Erythroblast (primary cell): ENCODE measurements at regions not wholly inside any gene's neighbourhood (a gene's known extent, or its start where the extent isn't known, plus 50 kb on each side); places are given as distances from the start of the nearest gene placed in this dataset.
"Not testable (repeated sequence)": the region's sequence is repeated elsewhere in the genome, so short reads cannot be mapped to it uniquely, and the experiment has no call there.

Experiments used
- DNase-seq, 2 experiments: peaks; one replicate each; lab custom pipeline; 2025; lab: John Stamatoyannopoulos, UW
- GATA1 ChIP-seq: IDR thresholded peaks from 2 replicates; pipeline ENCODE4 v1.6.1; 2011; ENCODE audit warnings: low read depth, mild to moderate bottlenecking, control low read depth, low read length, moderate library complexity
- POLR2A ChIP-seq: IDR thresholded peaks from 2 replicates; pipeline ENCODE4 v1.6.1; 2011; ENCODE audit warnings: mild to moderate bottlenecking, low read length

DNA sequence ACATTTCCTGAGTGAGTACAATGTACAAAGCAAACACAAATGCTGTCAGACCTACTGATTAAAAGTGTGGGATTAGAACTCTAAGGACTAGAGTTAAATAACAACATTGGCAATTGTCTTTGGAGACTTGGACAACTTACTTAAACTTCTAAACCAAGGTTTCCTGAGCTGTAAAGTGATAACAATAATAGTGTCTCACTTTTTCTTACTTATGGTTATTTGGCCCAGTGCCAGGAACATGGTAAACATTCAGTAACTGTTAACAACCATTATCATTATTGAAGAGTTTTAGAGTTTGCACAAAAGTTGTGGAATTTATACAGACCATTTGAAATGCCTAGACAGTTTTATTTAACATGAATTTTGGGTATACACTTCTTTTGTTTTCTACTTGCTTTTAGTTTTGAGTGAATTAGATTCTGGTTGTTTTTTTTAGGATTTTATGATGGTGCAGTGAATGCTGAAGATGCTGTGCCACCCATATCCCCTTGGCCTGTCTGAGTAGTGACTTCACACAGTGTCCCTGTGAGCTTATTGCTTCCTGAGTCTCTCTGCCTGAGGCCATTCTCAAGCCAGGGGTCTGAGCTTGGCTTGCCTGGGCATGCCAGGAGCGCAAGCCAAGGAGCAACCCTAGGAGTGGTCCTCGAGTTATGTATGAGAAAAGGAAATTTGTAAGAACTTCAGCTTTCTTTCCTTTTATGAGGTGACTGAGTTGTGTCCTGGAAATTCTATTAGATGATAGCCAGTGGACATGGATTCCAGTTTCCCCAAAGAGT is 932.8 kb downstream of the TTLL7 start:
- DNase-seq, result peak in 1 of 2 experiments; percentile 5
- no peak for TF ChIP-seq POLR2A
- no peak for TF ChIP-seq GATA1

DNA sequence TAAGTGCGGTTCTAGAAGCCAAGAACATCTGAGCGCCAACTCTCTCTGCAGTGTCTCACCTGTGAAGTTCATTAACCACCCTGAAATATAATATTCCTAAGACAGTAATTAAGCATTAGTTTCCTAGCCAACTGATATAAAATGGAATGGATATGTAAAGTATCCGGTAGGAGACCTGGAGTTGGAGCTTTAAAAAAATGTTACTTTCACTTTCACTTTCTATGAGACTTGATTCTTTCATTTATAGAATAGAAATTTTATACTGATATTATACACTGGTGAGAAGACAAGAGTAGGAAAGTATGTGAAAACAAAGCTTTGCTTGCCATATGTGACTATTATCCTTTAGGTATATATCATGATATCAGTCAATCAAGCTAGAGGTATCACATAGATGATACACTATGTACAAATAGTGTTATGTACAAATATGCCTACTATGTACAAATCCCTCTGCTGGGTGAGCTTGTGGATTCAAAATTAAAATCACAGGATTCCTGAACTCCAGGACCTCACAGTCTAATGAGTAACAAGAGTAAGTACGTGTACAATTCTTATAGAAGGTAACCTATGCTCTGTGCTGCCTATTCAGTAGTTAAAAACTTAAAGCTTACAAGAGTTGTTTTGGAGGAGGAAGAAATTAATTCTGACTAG is 934.2 kb downstream of the TTLL7 start:
- DNase-seq, result no peak
- no peak for TF ChIP-seq POLR2A
- TF ChIP-seq GATA1, result no peak

- DNase-seq, result no peak
- TF ChIP-seq POLR2A (no peak), GATA1 (no peak)
Measured at GRCh38 chr1:83060651-83061390, 938.1 kb downstream of the TTLL7 start.

DNA sequence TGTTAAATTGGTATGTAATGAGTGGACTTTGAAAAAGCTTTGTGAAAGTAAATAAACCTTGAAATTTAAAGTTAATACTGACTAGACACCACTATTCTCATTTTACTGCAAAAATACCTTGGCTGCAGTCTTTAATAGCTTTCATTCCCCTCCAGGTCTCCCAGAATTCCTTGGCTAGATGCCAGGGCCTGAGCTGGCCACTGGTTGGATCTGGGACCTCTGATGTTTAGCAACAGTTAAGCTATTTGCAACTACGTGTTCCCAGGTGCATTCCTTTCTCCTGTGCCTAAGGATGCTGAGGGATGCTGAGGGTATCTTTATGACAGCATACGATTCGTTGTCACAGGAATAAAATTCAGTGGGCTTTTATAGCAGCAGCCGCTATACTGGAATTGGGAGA is 938.7 kb downstream of the TTLL7 start:
- no peak for DNase-seq
- no peak for TF ChIP-seq GATA1
- no peak for TF ChIP-seq POLR2A

DNA sequence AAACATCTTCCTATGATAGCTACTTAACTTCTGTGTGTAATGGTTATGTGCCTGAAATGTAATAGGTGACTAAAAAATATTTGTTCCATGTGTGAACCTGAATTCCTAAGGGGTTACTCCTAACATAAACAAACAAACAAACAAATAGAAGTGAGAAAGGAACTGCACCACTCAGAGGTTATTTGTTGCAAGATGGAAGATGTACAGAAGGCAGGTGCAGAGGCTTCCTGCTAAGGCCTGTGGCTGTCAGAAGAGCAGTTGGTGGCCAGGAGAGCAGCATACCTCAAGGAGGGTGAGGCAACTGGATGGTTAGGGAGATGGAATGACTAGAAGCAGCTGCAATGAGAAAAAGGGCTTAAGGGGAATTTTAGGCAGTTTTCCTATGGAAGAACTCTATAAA is 940.6 kb downstream of the TTLL7 start:
- no peak for DNase-seq
- no peak for TF ChIP-seq POLR2A
- TF ChIP-seq GATA1, result no peak

DNA sequence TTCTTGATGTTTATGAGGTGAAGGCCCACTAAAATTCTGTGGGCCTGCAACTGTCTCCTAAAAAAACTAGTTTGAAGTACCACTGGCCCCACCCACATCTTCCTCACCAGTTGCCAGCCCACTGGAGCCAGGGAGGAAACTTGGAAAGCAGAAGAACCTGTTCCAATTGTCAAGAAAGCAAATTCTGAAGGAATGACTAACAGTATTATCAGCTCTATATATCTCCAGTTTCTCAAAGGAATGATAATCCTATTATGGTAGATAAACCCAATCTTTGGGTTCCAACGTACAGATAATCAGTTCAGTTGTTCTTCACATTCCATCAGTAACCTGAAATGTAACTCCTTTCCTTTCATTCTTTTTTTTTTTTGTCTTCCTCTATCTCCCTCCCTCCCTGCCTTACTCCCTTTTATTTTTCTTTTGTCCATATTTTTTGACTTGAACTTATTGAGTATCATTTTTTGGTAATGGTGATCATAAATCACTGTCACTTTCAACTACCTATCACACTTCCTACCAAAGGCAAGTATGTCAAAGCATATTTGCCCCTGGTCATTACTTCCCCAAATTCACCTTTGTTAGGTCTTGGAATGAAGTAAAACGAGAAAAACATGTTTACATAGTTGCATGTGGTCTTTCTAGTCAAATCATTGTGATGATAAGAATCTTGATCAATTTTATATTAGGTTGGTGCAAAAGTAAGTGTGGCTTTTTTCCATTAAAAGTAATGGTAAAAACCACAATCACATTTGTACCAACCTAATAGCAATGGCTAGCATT is 943.4 kb downstream of the TTLL7 start:
- TF ChIP-seq GATA1 (no peak), POLR2A (no peak)
- DNase-seq, result no peak

GRCh38 chr1:83053446-83053845 is 945.5 kb downstream of the TTLL7 start:
- DNase-seq, result no peak
- TF ChIP-seq GATA1 (no peak), POLR2A (no peak)

DNA sequence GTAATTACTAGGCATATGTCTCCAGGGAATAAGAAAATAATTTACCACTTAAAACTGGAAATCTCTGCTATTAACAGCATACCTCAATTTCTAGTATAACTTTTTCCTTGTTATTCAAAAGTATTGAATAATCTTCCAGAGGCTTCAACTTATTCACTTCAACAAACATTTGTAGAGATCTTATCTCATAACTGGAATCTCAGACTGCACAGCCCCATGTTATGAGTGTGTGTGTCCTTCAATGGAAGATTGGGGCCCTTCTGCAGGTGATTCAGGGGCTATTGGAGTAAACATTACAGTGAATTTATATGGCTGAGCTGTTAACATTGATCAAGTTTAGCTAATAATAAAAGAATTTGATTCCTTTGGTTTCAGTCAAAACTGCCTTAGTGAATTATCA is 946.1 kb downstream of the TTLL7 start:
- TF ChIP-seq GATA1, result no peak
- no peak for DNase-seq

DNA sequence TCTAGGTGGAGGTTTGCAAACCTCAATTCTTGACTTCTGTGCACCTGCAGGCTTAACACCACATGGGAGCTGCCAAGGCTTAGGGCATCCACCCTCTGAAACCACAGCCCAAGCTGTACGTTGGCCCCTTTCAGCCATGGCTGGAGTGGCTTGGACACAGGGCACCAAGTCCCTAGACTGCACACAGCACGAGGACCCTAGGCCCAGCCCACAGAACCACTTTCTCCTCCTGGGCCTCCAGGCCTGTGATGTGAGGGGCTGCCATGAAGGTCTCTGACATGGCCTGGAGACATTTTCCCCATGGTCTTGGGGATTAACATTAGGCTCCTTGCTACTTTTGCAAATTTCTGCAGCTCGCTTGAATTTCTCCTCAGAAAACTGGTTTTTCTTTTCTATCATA is 947.9 kb downstream of the TTLL7 start:
- DNase-seq, result not testable (repeated sequence)

GRCh38 chr1:83043244-83043643 is 955.7 kb downstream of the TTLL7 start:
- DNase-seq, result no peak
- TF ChIP-seq POLR2A, result no peak
- no peak for TF ChIP-seq GATA1

GRCh38 chr1:83039091-83039490 is 959.8 kb downstream of the TTLL7 start:
- not testable (repeated sequence) for DNase-seq

- TF ChIP-seq POLR2A (no peak), GATA1 (no peak)
Measured at GRCh38 chr1:83034851-83035250, 964.1 kb downstream of the TTLL7 start.

GRCh38 chr1:83033682-83034081 is 965.2 kb downstream of the TTLL7 start:
- no peak for TF ChIP-seq GATA1
- TF ChIP-seq POLR2A, result no peak
- no peak for DNase-seq

More at GRCh38 chr1:83034851-83035250, 964.1 kb downstream of the TTLL7 start:
- no peak for DNase-seq

DNA sequence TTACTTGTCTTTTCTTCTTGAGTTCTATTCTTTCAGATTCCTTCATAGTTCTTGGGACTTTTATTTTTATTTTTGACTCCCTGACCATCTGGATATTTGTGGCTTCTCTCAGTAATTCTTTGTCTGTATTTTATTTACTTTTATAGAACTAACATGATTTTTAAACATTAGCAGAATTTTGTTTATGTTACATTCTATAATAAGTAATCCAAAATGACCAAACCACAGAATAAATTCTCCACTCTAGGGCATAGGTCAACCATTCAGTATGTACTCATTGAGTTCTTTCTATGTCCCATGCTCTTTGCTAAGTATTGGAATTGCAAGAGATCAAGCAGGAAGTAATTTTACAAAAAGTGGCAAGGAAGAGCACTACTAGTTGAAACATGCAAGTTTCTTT is 969.0 kb downstream of the TTLL7 start:
- DNase-seq, result no peak

More for the DNA sequence above, 969.0 kb downstream of the TTLL7 start:
- no peak for TF ChIP-seq POLR2A
- TF ChIP-seq GATA1, result no peak
